GM19397 (cell line): ENCODE measurements at regions not wholly inside any gene's neighbourhood (a gene's known extent, or its start where the extent isn't known, plus 50 kb on each side); places are given as distances from the start of the nearest gene placed in this dataset.

Source experiments
- ATAC-seq: cut with Tn5 transposase; IDR thresholded peaks from one replicate; pipeline ENCODE4 v1.9.1; 2021; ENCODE audit warnings: mild to moderate bottlenecking, moderate library complexity; ENCODE audit not compliant: unreplicated experiment

- no peak for ATAC-seq
Observed at GRCh38 chr18:32621034-32621433, 150.4 kb upstream of the GAREM1 start.

GRCh38 chr18:32618546-32618945 lies 147.9 kb upstream of the GAREM1 start:
- ATAC-seq: no peak

DNA sequence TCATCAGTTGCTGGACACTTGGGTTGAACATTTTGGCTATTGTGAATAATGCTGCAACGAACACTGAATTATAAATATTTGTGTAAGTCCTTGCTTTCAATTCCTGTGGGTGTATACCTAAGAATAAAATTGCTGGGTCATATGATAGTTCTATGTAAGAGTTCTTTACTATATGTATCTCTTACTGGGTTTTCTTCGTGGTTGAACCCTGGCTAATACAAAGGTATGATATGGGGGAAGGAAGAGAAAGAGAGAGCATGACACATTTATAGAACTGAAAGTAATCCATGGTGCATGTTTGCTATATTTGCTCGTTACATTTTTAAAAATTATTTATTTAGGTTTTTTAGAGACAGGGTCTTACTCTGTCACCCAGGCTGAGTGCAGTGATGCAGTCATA lies 143.1 kb upstream of the GAREM1 start:
- no peak for ATAC-seq

DNA sequence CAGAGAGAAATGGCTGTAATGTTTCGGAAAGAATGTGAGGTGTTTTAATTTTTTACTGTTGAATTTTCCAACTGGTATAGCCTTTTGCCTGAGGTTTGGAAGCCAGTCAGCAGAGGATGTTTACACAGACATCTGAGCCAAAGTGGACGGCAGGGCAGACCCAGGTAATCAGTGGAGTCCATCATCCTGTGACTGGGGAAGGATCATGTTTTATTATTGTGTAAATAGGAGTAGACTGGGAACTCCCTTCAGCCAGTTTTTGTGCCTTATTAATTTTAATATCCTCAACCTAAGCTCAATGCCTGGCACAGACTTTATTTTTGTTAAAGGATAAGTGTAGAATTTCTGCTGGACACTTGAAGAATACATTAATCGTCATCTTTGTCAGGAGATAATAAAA lies 142.0 kb upstream of the GAREM1 start:
- no peak for ATAC-seq

DNA sequence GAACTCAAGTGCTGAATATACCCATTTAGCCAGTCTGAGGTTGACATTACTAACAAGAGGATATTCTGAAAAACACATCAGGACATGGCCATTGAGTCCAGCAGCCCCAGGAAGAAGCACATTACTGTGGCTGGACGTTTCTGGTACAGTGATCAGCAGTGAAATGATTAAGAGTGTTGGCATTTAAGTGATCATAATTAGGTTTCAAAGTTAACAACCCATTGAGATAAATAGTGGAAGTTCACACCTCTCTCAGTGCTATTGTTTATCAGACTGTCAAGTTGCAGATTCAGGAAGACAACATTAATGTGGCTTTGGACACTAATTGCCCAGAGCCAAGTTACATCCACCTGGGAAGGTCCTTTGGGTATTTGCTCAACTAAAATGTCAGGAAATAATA lies 139.5 kb upstream of the GAREM1 start:
- no peak for ATAC-seq

GRCh38 chr18:32607816-32608215 lies 137.1 kb upstream of the GAREM1 start:
- no peak for ATAC-seq

- no peak for ATAC-seq
Observed at GRCh38 chr18:32598144-32598543, 127.5 kb upstream of the GAREM1 start.

GRCh38 chr18:32596501-32596900 lies 125.8 kb upstream of the GAREM1 start:
- no peak for ATAC-seq

DNA sequence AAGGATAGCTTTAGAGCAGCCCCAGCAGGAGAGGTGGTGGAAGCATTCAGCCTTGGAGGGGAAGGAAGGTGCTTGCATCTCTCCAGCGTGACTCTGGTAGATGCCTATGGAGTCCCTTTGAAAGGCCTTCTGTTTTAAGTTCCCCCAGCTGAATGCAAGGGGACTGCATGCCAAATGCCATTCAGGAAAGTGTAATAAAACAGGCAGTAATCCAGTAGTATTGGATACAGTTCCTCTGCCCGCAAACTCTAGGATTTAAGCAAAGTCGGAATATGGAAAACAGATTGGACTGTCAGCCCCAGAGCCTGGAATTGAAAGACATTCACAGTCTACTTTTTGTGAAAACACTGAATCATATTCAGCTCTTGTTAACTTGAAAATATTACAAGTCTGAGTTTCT lies 125.2 kb upstream of the GAREM1 start:
- no peak for ATAC-seq

GRCh38 chr18:32588191-32588590 lies 117.5 kb upstream of the GAREM1 start:
- no peak for ATAC-seq

- no peak for ATAC-seq
Observed at GRCh38 chr18:32583431-32583830, 112.7 kb upstream of the GAREM1 start.

- no peak for ATAC-seq
Observed at GRCh38 chr18:32582455-32582854, 111.8 kb upstream of the GAREM1 start.

- ATAC-seq: no peak
Observed at GRCh38 chr18:32577561-32577960, 106.9 kb upstream of the GAREM1 start.

GRCh38 chr18:32576296-32576916 lies 105.7 kb upstream of the GAREM1 start:
- no peak for ATAC-seq

DNA sequence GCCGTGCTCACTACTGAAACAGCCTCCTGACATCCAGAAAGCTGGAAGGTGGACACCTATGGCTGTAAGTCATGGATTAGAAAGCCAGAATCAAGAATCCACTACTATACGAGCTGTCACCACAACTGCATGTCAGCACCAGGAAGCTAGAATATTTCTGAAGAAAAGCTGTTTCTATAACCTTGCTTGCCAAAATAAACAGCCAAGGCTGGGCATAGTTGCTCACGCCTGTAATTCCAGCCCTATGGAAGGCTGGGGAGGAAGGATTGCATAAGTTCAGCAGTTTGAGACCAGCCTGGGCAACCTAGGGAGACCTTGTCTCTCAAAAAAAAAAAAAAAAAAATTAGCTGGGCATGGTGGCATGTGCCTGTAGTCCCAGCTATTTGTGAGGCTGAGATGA lies 96.3 kb upstream of the GAREM1 start:
- no peak for ATAC-seq

DNA sequence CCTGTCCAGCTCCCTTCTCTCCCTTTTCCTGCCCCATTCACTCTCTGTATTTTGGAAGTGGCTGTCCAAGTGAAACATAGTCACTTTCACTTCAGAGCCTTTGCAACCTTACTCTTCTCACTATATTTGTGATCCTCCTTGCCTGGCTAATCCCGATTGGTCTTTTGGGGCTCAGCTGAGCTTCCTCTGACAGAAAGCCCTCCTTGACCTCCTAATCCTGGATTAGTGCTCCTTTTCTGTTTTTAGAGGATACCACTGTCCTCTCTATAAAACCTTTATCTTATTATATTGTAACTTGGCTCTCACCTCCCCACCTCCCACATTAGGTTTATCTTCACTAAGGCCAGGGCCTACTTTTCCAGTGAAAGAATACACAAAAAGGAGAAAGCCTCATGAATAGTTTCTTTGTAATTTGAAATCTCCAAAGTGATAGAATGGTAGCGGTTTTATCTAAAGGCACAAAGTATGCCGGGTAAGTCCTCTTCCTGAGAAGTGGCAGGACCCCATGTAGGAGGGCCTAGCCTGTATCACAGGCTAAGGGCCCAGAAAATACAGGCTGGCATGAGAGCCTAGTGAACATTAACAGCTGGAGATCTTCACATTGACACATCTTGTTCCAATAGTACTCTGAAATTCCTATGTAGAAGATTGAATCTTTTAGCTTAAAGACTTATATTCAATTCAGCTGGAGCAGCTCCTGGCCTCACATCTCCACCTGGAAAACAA lies 83.1 kb upstream of the GAREM1 start:
- ATAC-seq: no peak

- no peak for ATAC-seq
Observed at GRCh38 chr18:32553174-32553573, 82.5 kb upstream of the GAREM1 start.

DNA sequence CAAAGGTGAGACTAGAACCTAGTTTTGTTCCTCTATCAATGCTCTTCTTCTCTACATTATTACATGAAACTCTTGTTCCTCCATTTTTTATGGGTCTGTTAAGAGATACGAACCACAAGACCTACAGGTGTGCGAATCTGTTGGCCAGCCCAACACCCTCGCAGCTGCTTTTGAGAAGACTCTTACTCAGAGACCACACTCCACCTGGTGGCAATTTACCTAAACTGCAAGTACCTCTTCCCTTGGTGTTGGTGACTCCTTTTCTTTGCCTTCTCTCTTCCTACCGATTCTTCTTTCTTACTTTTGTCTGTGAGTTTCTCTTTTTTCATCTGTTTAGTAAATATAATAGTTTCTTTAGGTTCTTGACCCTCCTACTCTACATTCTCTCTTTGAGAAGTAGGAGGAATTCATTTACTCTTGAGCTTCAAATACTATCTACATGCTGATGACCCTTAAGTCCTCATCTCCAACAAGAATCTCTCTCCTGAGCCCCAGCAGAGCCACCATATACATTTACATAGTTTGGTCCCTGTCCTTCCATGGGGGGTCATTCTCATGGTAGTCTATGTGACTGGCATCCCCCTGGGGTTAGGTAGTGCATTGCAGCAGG lies 81.8 kb upstream of the GAREM1 start:
- ATAC-seq: peak; percentile 81

DNA sequence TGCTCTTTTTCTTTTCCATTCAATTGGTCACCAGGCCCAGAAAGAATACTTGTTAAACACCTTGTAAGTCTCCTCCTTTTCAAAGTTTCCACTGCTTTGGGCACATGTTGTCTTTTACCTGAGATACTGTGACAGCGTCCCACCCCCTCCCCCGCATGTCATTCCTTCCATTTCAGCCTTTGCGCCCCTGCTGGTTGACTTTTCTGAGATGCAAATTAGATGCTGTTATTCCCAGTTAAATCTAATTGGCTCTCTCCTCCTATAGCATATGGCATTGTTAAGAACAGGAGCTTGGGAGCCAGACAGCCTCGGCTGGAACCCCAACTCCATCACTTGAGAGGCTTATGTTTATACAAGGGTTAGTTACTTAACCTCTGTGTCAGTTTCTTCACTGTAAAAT lies 80.3 kb upstream of the GAREM1 start:
- no peak for ATAC-seq

DNA sequence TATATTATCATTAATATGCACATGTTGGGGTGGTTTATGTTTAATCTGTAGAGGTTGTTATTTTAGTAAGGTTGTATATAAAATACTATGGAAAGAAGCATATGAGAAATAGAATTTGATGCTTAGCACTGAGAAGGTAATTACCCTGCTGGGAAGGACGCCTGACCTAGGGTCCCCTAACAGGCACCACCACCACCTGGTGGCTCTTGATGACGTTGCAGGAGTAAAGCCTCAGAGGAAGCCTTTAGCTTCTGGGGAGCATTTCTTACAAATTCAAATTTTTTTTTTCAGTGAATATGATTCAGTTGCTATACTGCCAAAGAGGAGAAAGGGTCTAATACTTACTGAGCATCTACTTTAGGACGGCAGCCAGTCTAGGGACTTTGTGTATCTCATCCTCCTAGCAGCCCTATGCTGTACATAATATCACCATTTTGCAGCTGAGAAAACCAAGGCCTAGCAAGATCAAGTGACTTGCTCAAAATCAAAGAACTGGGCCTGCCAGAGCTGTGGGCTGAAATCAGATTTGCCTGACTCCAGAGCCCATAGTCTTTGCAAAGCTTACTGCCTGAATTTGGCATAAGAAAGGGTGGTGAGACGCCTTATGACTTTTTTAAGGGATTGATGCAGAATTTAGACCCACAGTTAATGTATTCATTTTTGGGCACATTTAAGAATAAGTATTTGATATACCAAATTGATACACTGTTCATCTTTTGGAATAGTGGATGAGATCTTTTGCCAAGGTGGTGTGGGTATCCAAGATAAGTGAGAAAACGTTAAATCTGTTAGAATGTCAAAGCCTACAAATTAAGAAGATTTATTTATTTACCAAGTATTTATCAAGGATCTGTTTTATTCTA lies 78.8 kb upstream of the GAREM1 start:
- ATAC-seq: peak; percentile 79

GRCh38 chr18:32548688-32549087 lies 78.0 kb upstream of the GAREM1 start:
- ATAC-seq: no peak
